Keratinocyte (primary cell): ENCODE measurements at regions not wholly inside any gene's neighbourhood (a gene's known extent, or its start where the extent isn't known, plus 50 kb on each side); places are given as distances from the start of the nearest gene placed in this dataset.

Experiments
- DNase-seq: peaks from one replicate; pipeline ENCODE4 v3.0.0-alpha.2; 2011; ENCODE audit warnings: low read depth, missing footprints, low spot score
- FAIRE-seq: peaks from 2 replicates; lab custom pipeline; 2011; peaks lifted over from hg19 to GRCh38; lab: Jason Lieb, UNC
- H2AFZ ChIP-seq: 2 replicates; pipeline ENCODE4 v1.6.0; 2012; ENCODE audit warnings: low read length, control low read depth, inconsistent platforms; ENCODE audit not compliant: control insufficient read depth
- H3K27ac ChIP-seq: 2 replicates; pipeline ENCODE4 v1.5.1; 2011; ENCODE audit warnings: low read length; ENCODE audit not compliant: control insufficient read depth, insufficient read depth
- H3K27me3 ChIP-seq: 3 replicates; pipeline ENCODE4 v1.6.0; 2011; ENCODE audit warnings: low read length; ENCODE audit not compliant: control insufficient read depth, insufficient read depth; ENCODE audit errors: extremely low read depth
- H3K36me3 ChIP-seq, 2 experiments: 2 replicates in 1 of 2; 3 replicates in 1 of 2; pipeline ENCODE4 v1.5.1; 2011; ENCODE audit warnings: low read length in 2 of 2, mild to moderate bottlenecking in 1 of 2; ENCODE audit not compliant: control insufficient read depth in 2 of 2, insufficient read depth in 2 of 2; ENCODE audit errors: extremely low read depth in 1 of 2
- H3K4me1 ChIP-seq: 3 replicates; pipeline ENCODE4 v1.5.1; 2011; ENCODE audit warnings: low read length; ENCODE audit not compliant: control insufficient read depth, insufficient read depth; ENCODE audit errors: extremely low read depth
- H3K4me2 ChIP-seq: 3 replicates; pipeline ENCODE4 v1.6.0; 2011; ENCODE audit warnings: low read depth, low read length; ENCODE audit not compliant: control insufficient read depth, insufficient read depth; ENCODE audit errors: extremely low read depth
- H3K4me3 ChIP-seq, 3 experiments: fragments of 200-600 bp in 1 of 3; sonication (generic) in 1 of 3; 2 replicates in 2 of 3; 3 replicates in 1 of 3; pipeline ENCODE4 v1.5.1; 2011 to 2016; ENCODE audit warnings: low read length in 3 of 3, mild to moderate bottlenecking in 3 of 3, control low read depth in 2 of 3, inconsistent platforms in 1 of 3, low read depth in 1 of 3, mixed read lengths in 1 of 3, mixed run types in 1 of 3, moderate library complexity in 1 of 3; ENCODE audit not compliant: control insufficient read depth in 2 of 3, insufficient read depth in 2 of 3; ENCODE audit errors: extremely low read depth in 1 of 3
- H3K79me2 ChIP-seq: 2 replicates; pipeline ENCODE4 v1.6.0; 2012; ENCODE audit warnings: low read length; ENCODE audit not compliant: control insufficient read depth, insufficient read depth
- H3K9ac ChIP-seq: 3 replicates; pipeline ENCODE4 v1.6.0; 2011; ENCODE audit warnings: low read length; ENCODE audit not compliant: control insufficient read depth, insufficient read depth; ENCODE audit errors: extremely low read depth
- H3K9me1 ChIP-seq: 3 replicates; pipeline ENCODE4 v1.6.0; 2011; ENCODE audit warnings: low read length; ENCODE audit not compliant: control insufficient read depth, insufficient read depth; ENCODE audit errors: extremely low read depth
- H3K9me3 ChIP-seq: 2 replicates; pipeline ENCODE4 v1.5.1; 2012; ENCODE audit warnings: low read depth, low read length; ENCODE audit not compliant: control insufficient read depth
- H4K20me1 ChIP-seq: 3 replicates; pipeline ENCODE4 v1.6.0; 2011; ENCODE audit warnings: low read length; ENCODE audit not compliant: control insufficient read depth, insufficient read depth; ENCODE audit errors: extremely low read depth
- EZH2 ChIP-seq: IDR thresholded peaks from one replicate; pipeline ENCODE4 v1.6.1; 2012; ENCODE audit warnings: inconsistent platforms, mild to moderate bottlenecking, low read length, moderate library complexity
- dilution Hi-C: fragments of 300-500 bp; cut with MboI; formaldehyde crosslinking; loops from one replicate; pipeline ENCODE4 v1.7.0; 2020; ENCODE audit warnings: low sequenced_read_pairs; ENCODE audit not compliant: extremely low pct_ligation_motif_present
- TF ChIP-seq, protein P1 (sequence below), 3 experiments: IDR thresholded peaks in 1 of 3; conservative IDR thresholded peaks in 1 of 3; optimal IDR thresholded peaks in 1 of 3; 2 replicates in 2 of 3; 3 replicates in 1 of 3; pipeline versions ENCODE3 to v1.5.1; 2011; ENCODE audit warnings: low read length in 3 of 3, mild to moderate bottlenecking in 3 of 3, moderate library complexity in 2 of 3, control low read depth in 1 of 3, inconsistent platforms in 1 of 3; ENCODE audit not compliant: insufficient read depth in 2 of 3; ENCODE audit errors: extremely low read depth in 1 of 3

DNA sequence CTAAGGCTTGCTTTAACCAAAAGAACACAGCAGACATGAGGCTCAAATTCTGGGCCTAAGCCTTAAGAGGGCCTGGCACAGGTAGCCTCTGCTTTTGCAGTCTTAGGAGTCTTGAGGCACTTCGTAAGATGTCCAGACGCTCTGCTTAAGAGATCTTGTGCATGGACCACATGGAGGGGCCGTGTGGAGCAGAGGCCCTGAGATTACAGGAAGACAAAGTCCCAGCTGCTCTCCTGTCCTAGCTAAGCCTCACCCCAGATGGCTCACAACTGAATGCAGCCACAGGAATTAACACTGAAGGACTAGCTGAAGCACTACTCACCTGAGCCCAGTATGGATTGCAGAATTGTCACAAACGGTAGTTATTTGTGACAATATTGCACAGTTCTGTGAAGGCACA is 446.0 kb downstream of the PDZRN4 start:
- dilution Hi-C loops, result no loop called here
- Histone ChIP-seq H3K27me3 (no peaks in the 10 kb centered on the region), H3K4me2 (no peak overlapping the region), H3K9ac (no peak overlapping the region), H3K79me2 (no peaks in the 10 kb centered on the region), H3K9me3 (no peaks in the 10 kb centered on the region), H3K4me3 (no peak overlapping the region), H3K9me1 (no peaks in the 10 kb centered on the region), H3K27ac (no peak overlapping the region), H3K36me3 (no peaks in the 10 kb centered on the region), H3K4me1 (no peaks in the 10 kb centered on the region), H2AFZ (no peak overlapping the region), H4K20me1 (no peaks in the 10 kb centered on the region)
- FAIRE-seq, result no peak
- no peak for DNase-seq
- TF ChIP-seq, protein P1, sequence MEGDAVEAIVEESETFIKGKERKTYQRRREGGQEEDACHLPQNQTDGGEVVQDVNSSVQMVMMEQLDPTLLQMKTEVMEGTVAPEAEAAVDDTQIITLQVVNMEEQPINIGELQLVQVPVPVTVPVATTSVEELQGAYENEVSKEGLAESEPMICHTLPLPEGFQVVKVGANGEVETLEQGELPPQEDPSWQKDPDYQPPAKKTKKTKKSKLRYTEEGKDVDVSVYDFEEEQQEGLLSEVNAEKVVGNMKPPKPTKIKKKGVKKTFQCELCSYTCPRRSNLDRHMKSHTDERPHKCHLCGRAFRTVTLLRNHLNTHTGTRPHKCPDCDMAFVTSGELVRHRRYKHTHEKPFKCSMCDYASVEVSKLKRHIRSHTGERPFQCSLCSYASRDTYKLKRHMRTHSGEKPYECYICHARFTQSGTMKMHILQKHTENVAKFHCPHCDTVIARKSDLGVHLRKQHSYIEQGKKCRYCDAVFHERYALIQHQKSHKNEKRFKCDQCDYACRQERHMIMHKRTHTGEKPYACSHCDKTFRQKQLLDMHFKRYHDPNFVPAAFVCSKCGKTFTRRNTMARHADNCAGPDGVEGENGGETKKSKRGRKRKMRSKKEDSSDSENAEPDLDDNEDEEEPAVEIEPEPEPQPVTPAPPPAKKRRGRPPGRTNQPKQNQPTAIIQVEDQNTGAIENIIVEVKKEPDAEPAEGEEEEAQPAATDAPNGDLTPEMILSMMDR (optimal IDR thresholded peaks at IDR 0.05 in 1 of 3, IDR thresholded peaks at IDR 0.05 in 1 of 3, conservative IDR thresholded peaks at IDR 0.05 in 1 of 3; ENCODE audit: extremely low read depth in 1 of 3, insufficient read depth in 2 of 3, low read length in 3 of 3), result no peak
- TF ChIP-seq EZH2, result no peak

DNA sequence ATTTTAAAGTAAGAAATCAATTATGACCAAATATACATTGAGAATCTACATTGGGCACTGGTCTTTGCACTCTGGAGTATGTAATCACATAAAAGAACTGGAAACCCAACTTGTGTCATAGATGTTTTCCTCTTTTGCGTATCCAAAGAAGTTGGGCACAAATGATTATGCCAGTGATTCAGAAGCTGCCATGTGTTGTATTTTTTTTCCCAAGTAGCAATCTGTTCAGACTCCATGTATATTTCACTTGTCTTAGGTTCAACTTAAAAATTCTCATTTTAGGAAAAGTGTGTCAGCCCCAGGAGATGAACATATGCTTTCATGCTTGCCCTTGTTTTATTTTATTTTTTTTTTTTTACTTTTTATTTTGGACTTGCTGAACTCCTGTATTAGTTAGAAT is 441.5 kb downstream of the PDZRN4 start:
- H3K79me2 ChIP-seq, result no peaks in the 10 kb centered on the region
- TF ChIP-seq, protein P1 (optimal IDR thresholded peaks at IDR 0.05 in 1 of 3, IDR thresholded peaks at IDR 0.05 in 1 of 3, conservative IDR thresholded peaks at IDR 0.05 in 1 of 3; ENCODE audit: extremely low read depth in 1 of 3, insufficient read depth in 2 of 3, low read length in 3 of 3), result no peak
- TF ChIP-seq EZH2, result no peak
- DNase-seq (no peak), FAIRE-seq (no peak)
- no peak overlapping the region for H3K4me3 ChIP-seq
- no peak overlapping the region for H3K9ac ChIP-seq
- dilution Hi-C loops, result no loop called here
- no peaks in the 10 kb centered on the region for H3K9me1 ChIP-seq
- no peaks in the 10 kb centered on the region for H3K4me1 ChIP-seq
- H4K20me1 ChIP-seq, result no peaks in the 10 kb centered on the region
- H3K9me3 ChIP-seq, result no peaks in the 10 kb centered on the region
- no peaks in the 10 kb centered on the region for H3K27me3 ChIP-seq
- H3K4me2 ChIP-seq, result no peak overlapping the region
- no peak overlapping the region for H3K27ac ChIP-seq
- no peaks in the 10 kb centered on the region for H3K36me3 ChIP-seq
- H2AFZ ChIP-seq, result no peak overlapping the region
